Spleen (tissue), 7 donors: ENCODE measurements at regions not wholly inside any gene's neighbourhood (a gene's known extent, or its start where the extent isn't known, plus 50 kb on each side); places are given as distances from the start of the nearest gene placed in this dataset.

Experiments used
- CTCF ChIP-seq, 11 experiments: fragments of 200-600 bp in 7 of 11; fragments of 450-650 bp in 4 of 11; sonication (generic) in 4 of 11; IDR thresholded peaks in 8 of 11; conservative IDR thresholded peaks in 3 of 11; 1 replicate in 7 of 11; 2 replicates in 4 of 11; pipeline versions ENCODE4 v1.4.0 to v1.8.0; 2016 to 2021; ENCODE audit warnings: antibody characterized with exemption in 11 of 11, inconsistent platforms in 4 of 11, mild to moderate bottlenecking in 1 of 11
- POLR2A ChIP-seq, 3 donors: fragments of 450-650 bp; IDR thresholded peaks; one replicate each; pipeline ENCODE4 v1.5.1; 2017; ENCODE audit warnings: antibody characterized with exemption in 3 of 3, mild to moderate bottlenecking in 1 of 3
- donor health status: DM: no; HTN: no; CAD: no; lungs with moderate emphysema.
- donor health status: DM: no; HTN: no; CAD: no.
- donor health status: DM: no; HTN: no; CAD: no.

GRCh38 chr6:903761-904160 is 210.8 kb upstream of the EXOC2 start:
- no peak for TF ChIP-seq CTCF (IDR thresholded peaks at IDR 0.05 in 8 of 11, conservative IDR thresholded peaks at IDR 0.05 in 3 of 11)
- TF ChIP-seq POLR2A (IDR thresholded peaks at IDR 0.05) = no peak
